B cell (primary cell): ENCODE measurements at regions not wholly inside any gene's neighbourhood (a gene's known extent, or its start where the extent isn't known, plus 50 kb on each side); places are given as distances from the start of the nearest gene placed in this dataset.

Experiments
- ATAC-seq: fragments of 200-7000 bp; cut with Tn5 transposase; one replicate; pipeline ENCODE4 v1.10.0; 2021; ENCODE audit warnings: low read depth, mild to moderate bottlenecking, moderate number of reproducible peaks, moderate library complexity
- CTCF ChIA-PET: fragments of 350-600 bp; sonication (Branson Sonifier 250); formaldehyde crosslinking; loops from one replicate; lab custom pipeline; 2021; ENCODE audit warnings: antibody characterized with exemption, inconsistent platforms; lab: Charles Lee
- POLR2A ChIA-PET: fragments of 350-600 bp; sonication (Branson Sonifier 250); formaldehyde crosslinking; loops from one replicate; lab custom pipeline; 2021; ENCODE audit warnings: antibody characterized with exemption; lab: Charles Lee
- DNase-seq: peaks from one replicate; pipeline ENCODE4 v3.0.0; 2013
- H2AFZ ChIP-seq: 2 replicates; pipeline ENCODE4 v1.6.1; 2012; ENCODE audit warnings: mild to moderate bottlenecking, low read depth, low read length; ENCODE audit not compliant: insufficient read depth, poor library complexity, severe bottlenecking
- H3K27ac ChIP-seq, 2 donors: 1 replicate in 1 of 2; 2 replicates in 1 of 2; pipeline ENCODE4 v1.5.1; 2012 to 2013; ENCODE audit warnings: low read length in 2 of 2, mild to moderate bottlenecking in 2 of 2, moderate library complexity in 1 of 2
- H3K27me3 ChIP-seq, 4 experiments: fragments of 200-600 bp in 1 of 4; sonication (generic) in 1 of 4; replicated peaks in 1 of 4; 1 replicate in 2 of 4; 2 replicates in 2 of 4; pipeline versions ENCODE4 v1.6.1 to v1.7.0; 2013 to 2016; ENCODE audit warnings: low read length in 3 of 4, mild to moderate bottlenecking in 2 of 4, mixed read lengths in 1 of 4, moderate library complexity in 1 of 4; ENCODE audit not compliant: insufficient read depth in 4 of 4, control insufficient read depth in 3 of 4; ENCODE audit errors: control extremely low read depth in 1 of 4
- H3K36me3 ChIP-seq, 2 experiments: replicated peaks in 1 of 2; 1 replicate in 1 of 2; 2 replicates in 1 of 2; pipeline versions ENCODE4 v1.6.1 to v1.7.1; 2013; ENCODE audit warnings: low read length in 1 of 2; ENCODE audit not compliant: insufficient read depth in 2 of 2, control insufficient read depth in 1 of 2; ENCODE audit errors: control extremely low read depth in 1 of 2, extremely low read depth in 1 of 2
- H3K4me1 ChIP-seq, 2 donors: fragments of 200-600 bp in 1 of 2; sonication (generic) in 1 of 2; 1 replicate in 1 of 2; 2 replicates in 1 of 2; pipeline versions ENCODE4 v1.5.1 to v1.6.1; 2013 to 2017; ENCODE audit warnings: low read length in 2 of 2; ENCODE audit not compliant: control insufficient read depth in 2 of 2, insufficient read depth in 2 of 2
- H3K4me2 ChIP-seq: replicated peaks from 2 replicates; pipeline ENCODE3; 2012; ENCODE audit warnings: mild to moderate bottlenecking, low read depth, low read length; ENCODE audit not compliant: poor library complexity, severe bottlenecking
- H3K4me3 ChIP-seq, 5 experiments: fragments of 200-600 bp in 1 of 5; sonication (generic) in 1 of 5; 1 replicate in 3 of 5; 2 replicates in 2 of 5; pipeline versions ENCODE4 v1.5.1 to v1.7.0; 2011 to 2016; ENCODE audit warnings: low read length in 4 of 5, mild to moderate bottlenecking in 4 of 5, low read depth in 2 of 5, control low read depth in 1 of 5, moderate library complexity in 1 of 5; ENCODE audit not compliant: insufficient read depth in 1 of 5; ENCODE audit errors: control extremely low read depth in 1 of 5, extremely low read depth in 1 of 5
- H3K79me2 ChIP-seq: fragments of 200-600 bp; sonication (generic); one replicate; pipeline ENCODE4 v1.6.0; 2016; ENCODE audit warnings: low read length; ENCODE audit not compliant: control insufficient read depth, insufficient read depth
- H3K9ac ChIP-seq: fragments of 200-600 bp; sonication (generic); 2 replicates; pipeline ENCODE4 v1.6.1; 2017; ENCODE audit warnings: mild to moderate bottlenecking, low read length, moderate library complexity
- H3K9me3 ChIP-seq, 3 donors: one replicate each; pipeline versions ENCODE4 v1.6.1 to v1.7.1; 2013; ENCODE audit warnings: low read length in 2 of 3; ENCODE audit not compliant: control insufficient read depth in 2 of 3, insufficient read depth in 1 of 3; ENCODE audit errors: control extremely low read depth in 1 of 3
- H4K20me1 ChIP-seq: 2 replicates; pipeline ENCODE4 v1.6.0; 2012; ENCODE audit warnings: mild to moderate bottlenecking, low read length; ENCODE audit not compliant: insufficient read depth, control insufficient read depth, poor library complexity, severe bottlenecking
- H3K27ac Mint-ChIP-seq: one replicate; pipeline ENCODE4 v1.8.0; 2021; ENCODE audit warnings: mixed read lengths
- H3K27me3 Mint-ChIP-seq: one replicate; pipeline ENCODE4 v1.8.0; 2021; ENCODE audit warnings: mixed read lengths
- H3K4me1 Mint-ChIP-seq: one replicate; pipeline ENCODE4 v1.8.0; 2021; ENCODE audit warnings: mixed read lengths
- H3K4me3 Mint-ChIP-seq: one replicate; pipeline ENCODE4 v1.8.0; 2021; ENCODE audit warnings: mixed read lengths
- H3K9me3 Mint-ChIP-seq: one replicate; pipeline ENCODE4 v1.8.0; 2022; ENCODE audit warnings: mixed read lengths; ENCODE audit not compliant: insufficient read depth
- CTCF ChIP-seq: fragments of 200-600 bp; IDR thresholded peaks from one replicate; pipeline ENCODE4 v1.8.0; 2022; ENCODE audit warnings: antibody characterized with exemption, mild to moderate bottlenecking
- EZH2 ChIP-seq: IDR thresholded peaks from 2 replicates; pipeline ENCODE4 v1.6.1; 2012; ENCODE audit warnings: borderline replicate concordance, low read depth, mild to moderate bottlenecking, moderate library complexity, low read length; ENCODE audit not compliant: insufficient read depth, poor library complexity, severe bottlenecking
- WGBS: methylation state at CpG from one replicate; pipeline ENCODE4 v1.1.5; 2013; ENCODE audit warnings: missing lambda C conversion rate; ENCODE audit not compliant: insufficient coverage; 5-methylcytosine and 5-hydroxymethylcytosine counted together
- intact Hi-C: fragments of 100-400 bp; cut with micrococcal nuclease; formaldehyde crosslinking; loops from one replicate; pipeline ENCODE4 v1.10.0; 2022

DNA sequence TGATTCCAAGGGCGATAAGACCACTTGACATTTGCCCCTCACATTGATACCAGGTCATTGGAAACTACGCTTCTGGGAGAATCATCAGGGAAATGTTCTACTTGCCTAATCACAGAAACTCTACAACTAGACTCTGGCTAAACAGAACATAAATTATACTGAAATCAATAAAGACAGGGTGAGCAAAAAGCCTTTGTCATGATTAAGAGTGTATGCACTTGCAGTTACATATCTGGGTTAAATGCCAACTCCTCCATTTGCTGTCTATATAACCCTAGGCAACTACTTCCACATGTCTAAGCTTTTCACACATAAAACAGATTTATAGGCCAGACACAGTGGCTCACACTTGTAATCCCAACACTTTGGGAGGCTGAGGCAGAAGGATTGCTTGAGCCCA, 125.7 kb downstream of the PHLDA1 start:
- H3K9me3 ChIP-seq: no peaks in the 10 kb centered on the region
- intact Hi-C loops: no loop called here
- H3K36me3 ChIP-seq: no peaks in the 10 kb centered on the region
- no peak overlapping the region for H3K4me2 ChIP-seq
- H3K27me3 Mint-ChIP-seq: peaks cover 13% of the 10 kb centered on the region
- H3K79me2 ChIP-seq: no peaks in the 10 kb centered on the region
- H3K27ac ChIP-seq: no peak overlapping the region
- WGBS: no CpG with 5 or more reads among the region's 2 CpGs
- ATAC-seq (no peak), DNase-seq (no peak)
- no peaks in the 10 kb centered on the region for H3K4me1 Mint-ChIP-seq
- H3K9me3 Mint-ChIP-seq: no peaks in the 10 kb centered on the region
- no peaks in the 10 kb centered on the region for H4K20me1 ChIP-seq
- ChIA-PET CTCF (no interaction called here), POLR2A (no interaction called here)
- no peak overlapping the region for H3K9ac ChIP-seq
- no peak overlapping the region for H2AFZ ChIP-seq
- no peaks in the 10 kb centered on the region for H3K27me3 ChIP-seq
- no peaks in the 10 kb centered on the region for H3K4me1 ChIP-seq
- H3K27ac Mint-ChIP-seq: no peak overlapping the region
- no peak overlapping the region for H3K4me3 Mint-ChIP-seq
- H3K4me3 ChIP-seq: no peak overlapping the region
- no peak for TF ChIP-seq EZH2
- TF ChIP-seq CTCF: no peak

- no peak for TF ChIP-seq EZH2
- no peak for TF ChIP-seq CTCF
- H3K4me3 Mint-ChIP-seq: no peak overlapping the region
- POLR2A ChIA-PET: no interaction called here
- Histone ChIP-seq H2AFZ (no peak overlapping the region), H3K9me3 (no peaks in the 10 kb centered on the region), H4K20me1 (no peaks in the 10 kb centered on the region), H3K9ac (no peak overlapping the region), H3K27me3 (peaks cover 0 to 6% (median 4%) of the 10 kb centered on the region in 4 experiments), H3K4me3 (no peak overlapping the region), H3K36me3 (no peaks in the 10 kb centered on the region), H3K4me2 (no peak overlapping the region), H3K79me2 (no peaks in the 10 kb centered on the region), H3K4me1 (no peaks in the 10 kb centered on the region), H3K27ac (no peak overlapping the region)
- peaks cover 20% of the 10 kb centered on the region for H3K27me3 Mint-ChIP-seq
- DNase-seq: no peak
- CTCF ChIA-PET: interaction anchor here (0.7 kb wide), 1 partner anchor 883 kb away, joined by 3 read pairs; no protein-coding TSS in a partner anchor
- intact Hi-C loops: no loop called here
- 90% methylated on average over 8 of the region's 11 CpGs for WGBS
- no peak overlapping the region for H3K27ac Mint-ChIP-seq
- no peak for ATAC-seq
- H3K9me3 Mint-ChIP-seq: peaks cover 3% of the 10 kb centered on the region
- H3K4me1 Mint-ChIP-seq: no peaks in the 10 kb centered on the region
Measured at GRCh38 chr12:75900781-75901254, 130.8 kb downstream of the PHLDA1 start.
